ENCODE measurements at regions not wholly inside any gene's neighbourhood (a gene's known extent, or its start where the extent isn't known, plus 50 kb on each side); places are given as distances from the start of the nearest gene placed in this dataset.
"Not testable (repeated sequence)": the region's sequence is repeated elsewhere in the genome, so short reads cannot be mapped to it uniquely, and the experiment has no call there.

DNA sequence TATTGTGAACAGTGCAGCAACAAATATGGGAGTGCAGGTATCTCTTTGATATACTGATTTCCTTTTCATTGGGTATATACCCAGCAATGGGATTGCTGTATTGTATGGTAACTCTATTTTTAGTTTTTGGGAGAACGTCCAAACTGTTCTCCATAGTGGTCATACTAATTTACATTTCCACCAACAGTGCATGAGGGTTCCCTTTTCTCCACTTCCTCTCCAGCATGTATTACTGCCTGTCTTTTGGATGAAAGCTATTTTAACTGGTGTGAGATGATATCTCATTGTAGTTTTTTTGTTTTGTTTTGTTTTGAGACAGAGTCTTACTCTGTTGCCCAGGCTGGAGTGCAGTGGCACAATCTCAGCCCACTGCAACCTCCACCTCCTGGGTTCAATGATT is 52.4 kb upstream of the KCNK12 start:
- not testable (repeated sequence) for H3K4me3 Mint-ChIP-seq; H3K9me3 Mint-ChIP-seq (ENCODE audit: insufficient read depth)

GRCh38 chr2:47620770-47621437 is 50.1 kb upstream of the KCNK12 start:
- Mint-ChIP-seq H3K27me3 (ENCODE audit: low read depth) (peaks cover 12% of the 10 kb centered on the region), H3K9me3 (ENCODE audit: insufficient read depth) (no peaks in the 10 kb centered on the region), H3K36me3 (ENCODE audit: low read depth) (no peaks in the 10 kb centered on the region), H3K4me1 (ENCODE audit: low read depth) (no peaks in the 10 kb centered on the region), H3K27ac (no peak overlapping the region), H3K4me3 (no peak overlapping the region)
- CTCF ChIA-PET: no interaction called here
- DNase-seq (no peak), ATAC-seq (no peak)
- POLR2A ChIA-PET: no interaction called here

More for the DNA sequence above, 52.4 kb upstream of the KCNK12 start:
- ATAC-seq; H3K4me1 Mint-ChIP-seq (ENCODE audit: low read depth); POLR2A ChIA-PET; H3K36me3 Mint-ChIP-seq (ENCODE audit: low read depth); H3K27ac Mint-ChIP-seq; CTCF ChIA-PET; DNase-seq: not testable (repeated sequence)
- peaks cover 12% of the 10 kb centered on the region for H3K27me3 Mint-ChIP-seq (ENCODE audit: low read depth)

Data from activated CD8-positive, alpha-beta T cell treated with anti-CD3 and anti-CD28 coated beads, Interleukin-2, amount 10 ng/mL, durations not matched to agents 7 days and 5 days (primary cell).